Activated naive CD4-positive, alpha-beta T cell treated with anti-CD3 and anti-CD28 coated beads, Interleukin-2, amount 10 ng/mL, durations not matched to agents 7 days and 5 days (primary cell): ENCODE measurements at regions not wholly inside any gene's neighbourhood (a gene's known extent, or its start where the extent isn't known, plus 50 kb on each side); places are given as distances from the start of the nearest gene placed in this dataset.

ENCODE experiments used
- CTCF ChIA-PET: fragments of 350-600 bp; sonication (Branson Sonifier 250); formaldehyde crosslinking; loops from one replicate; lab custom pipeline; 2021; ENCODE audit warnings: antibody characterized with exemption; lab: Charles Lee
- DNase-seq: peaks from one replicate; pipeline ENCODE4 v3.0.0-alpha.2; 2020
- H3K27ac Mint-ChIP-seq: one replicate; pipeline ENCODE4 v1.8.0; 2021; ENCODE audit warnings: mild to moderate bottlenecking, moderate library complexity, mixed read lengths
- H3K27me3 Mint-ChIP-seq: one replicate; pipeline ENCODE4 v1.8.0; 2021; ENCODE audit warnings: mild to moderate bottlenecking, mixed read lengths
- H3K36me3 Mint-ChIP-seq: one replicate; pipeline ENCODE4 v1.8.0; 2021; ENCODE audit warnings: mixed read lengths
- H3K4me1 Mint-ChIP-seq: one replicate; pipeline ENCODE4 v1.8.0; 2021; ENCODE audit warnings: mixed read lengths
- H3K4me3 Mint-ChIP-seq: one replicate; pipeline ENCODE4 v1.8.0; 2021; ENCODE audit warnings: mild to moderate bottlenecking, moderate library complexity, mixed read lengths
- H3K9me3 Mint-ChIP-seq: one replicate; pipeline ENCODE4 v1.8.0; 2021; ENCODE audit warnings: mixed read lengths

DNA sequence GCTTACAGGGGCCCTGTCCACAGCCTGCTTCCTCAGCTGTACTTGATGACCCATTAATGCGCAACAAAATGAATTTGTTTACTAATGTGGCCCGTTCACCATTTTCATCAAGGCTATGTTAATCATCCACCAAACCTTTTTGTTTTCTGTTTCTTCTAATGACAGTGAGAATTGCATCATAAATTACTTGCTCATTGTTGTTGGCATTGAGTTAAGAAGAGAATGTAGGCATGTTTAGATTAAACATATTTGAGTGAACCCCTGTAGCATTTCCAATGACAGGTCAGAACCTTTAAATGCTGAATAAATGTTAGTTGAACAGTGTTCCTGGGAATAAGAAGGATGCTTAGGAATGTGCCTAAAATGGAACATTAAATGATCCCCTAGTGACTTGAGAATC, 183.4 kb downstream of the SPRY1 start:
- no peaks in the 10 kb centered on the region for H3K4me1 Mint-ChIP-seq
- DNase-seq: no peak
- H3K4me3 Mint-ChIP-seq: no peak overlapping the region
- H3K9me3 Mint-ChIP-seq: peaks cover 19% of the 10 kb centered on the region
- H3K36me3 Mint-ChIP-seq: peaks cover 2% of the 10 kb centered on the region
- H3K27me3 Mint-ChIP-seq: peaks cover 3% of the 10 kb centered on the region
- CTCF ChIA-PET: no interaction called here
- no peak overlapping the region for H3K27ac Mint-ChIP-seq

DNA sequence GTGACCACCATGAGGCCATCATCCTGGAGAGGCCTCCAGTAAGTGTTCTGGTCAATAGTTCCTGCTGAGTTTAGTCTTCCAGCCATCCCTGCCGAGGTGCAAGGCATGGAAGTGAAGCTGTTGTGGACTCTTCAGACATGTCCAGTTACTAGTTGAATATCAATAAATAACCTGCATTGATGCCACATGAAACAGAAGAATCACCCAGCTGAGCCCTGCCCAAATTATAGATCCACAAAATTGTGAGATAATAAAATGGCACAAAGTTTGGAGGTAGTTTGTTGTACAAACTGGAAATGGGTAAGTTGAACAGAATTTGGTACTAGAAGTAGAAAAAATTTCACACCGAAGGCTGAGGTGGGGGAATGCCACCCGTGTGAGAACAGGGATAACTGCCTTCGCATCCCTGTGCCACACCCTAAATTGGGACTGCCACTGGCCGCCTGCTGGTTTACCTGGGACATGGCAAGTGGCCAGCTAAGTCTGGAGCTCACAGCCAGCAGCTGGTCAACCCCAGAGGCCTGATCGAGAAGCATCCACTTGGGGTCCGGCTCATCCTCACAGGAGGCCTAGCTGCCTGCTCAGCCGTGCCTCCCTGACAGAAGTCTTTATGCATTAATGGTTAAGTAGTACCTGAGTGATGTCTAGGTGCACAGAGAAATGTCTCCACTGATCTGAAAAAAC, 184.5 kb downstream of the SPRY1 start:
- CTCF ChIA-PET: interaction anchor here (0.6 kb wide), 1 partner anchor 85 kb away, joined by 3 read pairs; no protein-coding TSS in a partner anchor
- peaks cover 19% of the 10 kb centered on the region for H3K9me3 Mint-ChIP-seq
- H3K27ac Mint-ChIP-seq: no peak overlapping the region
- peaks cover 2% of the 10 kb centered on the region for H3K36me3 Mint-ChIP-seq
- no peaks in the 10 kb centered on the region for H3K4me1 Mint-ChIP-seq
- no peak for DNase-seq
- peaks cover 3% of the 10 kb centered on the region for H3K27me3 Mint-ChIP-seq
- no peak overlapping the region for H3K4me3 Mint-ChIP-seq

DNA sequence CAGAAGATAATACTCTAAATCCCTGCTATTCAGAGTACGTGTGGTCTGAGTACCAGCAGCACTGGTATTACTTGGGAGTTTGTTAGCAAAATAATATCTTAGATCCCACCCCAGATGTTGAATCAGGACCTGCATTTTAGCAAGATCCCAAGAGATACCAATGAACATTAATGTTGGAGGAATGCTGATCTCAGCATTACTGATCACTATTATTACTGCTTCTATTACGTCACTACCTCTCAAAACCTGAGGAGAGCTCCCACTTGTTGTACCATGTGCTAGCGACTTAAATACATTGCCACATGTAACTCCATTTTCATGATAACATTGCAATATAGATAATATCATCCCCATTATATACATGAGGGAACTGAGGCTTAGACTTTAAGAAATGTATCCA, 185.2 kb downstream of the SPRY1 start:
- CTCF ChIA-PET: no interaction called here
- peaks cover 3% of the 10 kb centered on the region for H3K27me3 Mint-ChIP-seq

DNA sequence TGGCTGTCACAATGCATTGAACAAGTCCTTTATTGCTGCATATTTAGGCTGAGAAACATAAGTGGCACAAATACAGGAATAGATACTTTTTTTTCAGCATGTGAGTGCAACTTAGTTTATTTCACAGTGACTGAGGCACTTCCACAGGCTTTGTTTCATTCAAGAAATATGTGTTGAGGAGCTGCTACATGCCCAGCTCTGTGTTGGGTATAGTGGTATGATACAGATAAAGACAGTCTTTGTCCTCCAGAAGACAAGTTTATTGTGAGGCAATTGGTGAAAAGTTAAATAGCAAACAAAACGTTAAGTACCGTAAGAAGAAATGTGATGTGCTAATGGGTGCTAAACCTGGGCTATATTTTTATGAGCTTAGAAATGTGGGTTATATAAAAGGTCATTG, 186.4 kb downstream of the SPRY1 start:
- Mint-ChIP-seq H3K27ac (no peak overlapping the region), H3K9me3 (peaks cover 19% of the 10 kb centered on the region), H3K4me1 (no peaks in the 10 kb centered on the region), H3K4me3 (no peak overlapping the region), H3K27me3 (peaks cover 3% of the 10 kb centered on the region), H3K36me3 (peaks cover 2% of the 10 kb centered on the region)
- DNase-seq: no peak
- CTCF ChIA-PET: no interaction called here

More for the DNA sequence above, 185.2 kb downstream of the SPRY1 start:
- Mint-ChIP-seq H3K4me3 (no peak overlapping the region), H3K9me3 (peaks cover 19% of the 10 kb centered on the region), H3K4me1 (no peaks in the 10 kb centered on the region), H3K36me3 (peaks cover 2% of the 10 kb centered on the region), H3K27ac (no peak overlapping the region)
- no peak for DNase-seq

DNA sequence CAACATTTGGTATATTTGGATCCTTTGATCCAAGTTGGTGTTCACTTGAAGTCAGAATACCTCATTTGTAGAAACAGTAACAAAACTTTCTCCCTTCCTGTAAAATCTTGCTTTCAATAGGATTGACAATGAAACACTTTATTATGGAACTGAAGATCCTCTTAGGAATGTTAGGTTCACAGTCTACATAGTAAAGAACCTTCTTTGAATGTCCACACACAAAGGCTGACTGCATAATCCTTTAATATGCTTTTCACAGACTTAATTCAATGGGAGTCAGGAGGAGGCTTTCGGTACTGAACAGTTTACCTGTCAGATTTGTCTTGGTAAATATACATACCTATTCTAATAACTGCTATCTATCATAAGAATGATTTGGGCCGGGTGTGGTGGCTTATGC, 188.5 kb downstream of the SPRY1 start:
- H3K4me3 Mint-ChIP-seq: no peak overlapping the region
- H3K9me3 Mint-ChIP-seq: peaks cover 14% of the 10 kb centered on the region
- peaks cover 2% of the 10 kb centered on the region for H3K36me3 Mint-ChIP-seq
- H3K27me3 Mint-ChIP-seq: no peaks in the 10 kb centered on the region
- CTCF ChIA-PET: no interaction called here
- H3K4me1 Mint-ChIP-seq: no peaks in the 10 kb centered on the region
- DNase-seq: no peak
- H3K27ac Mint-ChIP-seq: no peak overlapping the region

DNA sequence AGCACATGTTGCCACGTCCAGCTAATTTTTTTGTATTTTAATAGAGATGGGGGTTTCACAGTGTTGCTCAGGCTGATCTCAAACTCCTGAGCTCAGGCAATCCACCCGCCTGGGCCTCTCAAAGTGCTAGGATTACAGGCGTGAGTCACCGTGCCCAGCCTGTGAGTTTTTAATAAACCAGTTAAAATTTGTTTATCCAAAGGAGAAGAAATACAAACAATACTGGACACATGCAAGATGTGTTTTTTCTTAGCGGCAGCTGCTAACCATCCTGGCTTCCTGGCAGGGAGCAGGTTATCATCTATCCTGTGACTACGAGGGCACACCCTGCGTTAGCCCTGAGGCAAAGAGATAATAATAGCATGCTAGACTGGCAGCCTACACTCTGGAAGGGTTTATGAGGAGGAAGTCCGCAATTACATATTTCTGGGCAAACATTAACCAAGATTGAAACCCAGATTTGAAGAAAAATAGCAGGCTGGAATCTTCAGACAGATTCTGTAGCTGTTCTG, 191.4 kb downstream of the SPRY1 start:
- DNase-seq: no peak
- H3K4me3 Mint-ChIP-seq: no peak overlapping the region
- no peaks in the 10 kb centered on the region for H3K9me3 Mint-ChIP-seq
- H3K27me3 Mint-ChIP-seq: peaks cover 4% of the 10 kb centered on the region
- no peak overlapping the region for H3K27ac Mint-ChIP-seq
- CTCF ChIA-PET: interaction anchor here (2.1 kb wide), 1 partner anchor 24 kb away, joined by 9 read pairs; no protein-coding TSS in a partner anchor
- H3K4me1 Mint-ChIP-seq: no peaks in the 10 kb centered on the region
- no peaks in the 10 kb centered on the region for H3K36me3 Mint-ChIP-seq

DNA sequence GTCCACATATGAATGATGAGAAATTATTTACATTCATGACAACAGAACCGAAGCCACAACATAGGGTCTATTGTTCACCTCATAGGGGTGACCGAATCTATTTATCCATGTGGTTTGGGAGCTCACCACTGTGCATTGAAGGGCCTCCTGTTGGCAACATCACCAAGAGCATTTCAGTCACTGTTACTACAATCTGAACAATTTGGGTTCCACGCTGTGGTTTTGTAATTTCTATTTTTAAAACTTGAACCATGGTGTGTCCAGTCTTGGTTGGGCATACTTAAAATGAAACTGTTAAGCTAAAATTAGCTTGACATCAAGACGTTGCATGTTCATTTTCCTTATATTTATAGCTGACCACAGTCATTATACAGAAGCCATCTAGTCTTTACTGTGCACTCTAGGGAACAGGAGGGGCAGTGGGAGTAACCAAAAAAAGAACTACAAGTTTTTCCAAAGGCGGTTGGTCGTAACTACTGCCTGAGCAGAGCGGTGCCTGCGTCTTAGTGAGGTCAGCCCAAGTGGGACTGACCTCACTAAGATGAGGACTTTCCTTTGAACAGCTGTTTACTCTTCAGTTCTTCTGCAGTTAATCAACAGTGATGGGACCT, 192.1 kb downstream of the SPRY1 start:
- CTCF ChIA-PET: interaction anchor here (2.1 kb wide), 1 partner anchor 24 kb away, joined by 9 read pairs; no protein-coding TSS in a partner anchor
- Mint-ChIP-seq H3K4me3 (no peak overlapping the region), H3K27me3 (peaks cover 4% of the 10 kb centered on the region), H3K36me3 (no peaks in the 10 kb centered on the region), H3K4me1 (peaks cover 3% of the 10 kb centered on the region), H3K9me3 (no peaks in the 10 kb centered on the region), H3K27ac (no peak overlapping the region)
- no peak for DNase-seq

DNA sequence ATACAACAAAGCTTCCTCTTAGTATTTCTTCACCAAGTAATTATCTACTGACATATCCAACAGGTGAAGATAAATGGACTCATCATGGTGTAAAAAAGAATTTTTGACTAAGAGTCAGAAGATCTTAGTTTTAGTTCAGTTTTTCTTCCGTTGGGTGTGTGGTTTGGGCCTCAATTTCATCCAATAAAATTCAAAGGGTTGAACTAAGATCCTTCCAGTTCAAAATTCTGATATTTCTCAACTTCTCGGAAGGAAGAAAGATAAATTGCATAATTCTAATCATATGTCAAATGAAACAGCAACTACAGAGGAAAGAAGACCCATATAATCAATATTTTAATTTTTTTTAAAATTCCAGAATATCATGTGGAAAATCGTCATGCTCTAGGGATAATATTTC, 192.7 kb downstream of the SPRY1 start:
- H3K4me1 Mint-ChIP-seq: peaks cover 5% of the 10 kb centered on the region
- H3K36me3 Mint-ChIP-seq: no peaks in the 10 kb centered on the region

DNA sequence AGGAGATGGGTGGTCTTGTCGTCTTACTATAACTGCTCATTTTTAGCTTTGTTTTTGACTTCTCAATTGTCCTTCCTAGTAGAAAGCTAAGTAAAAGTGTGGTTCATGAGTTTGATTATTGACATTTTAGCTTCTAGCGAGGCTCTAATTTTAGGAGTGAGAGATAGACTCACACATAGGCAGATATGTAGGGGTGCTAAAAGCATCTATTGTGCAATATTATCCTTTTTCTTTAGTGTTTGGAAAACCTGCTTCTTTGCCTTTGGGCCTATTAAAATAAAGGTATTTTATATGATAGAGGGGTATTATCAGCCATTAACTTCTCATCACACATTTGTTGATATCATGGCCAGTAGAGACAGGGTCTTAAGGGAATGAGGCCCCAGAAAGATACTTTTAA, 195.3 kb downstream of the SPRY1 start:
- CTCF ChIA-PET: no interaction called here
- Mint-ChIP-seq H3K4me1 (peaks cover 5% of the 10 kb centered on the region), H3K27ac (no peak overlapping the region), H3K27me3 (peaks cover 4% of the 10 kb centered on the region), H3K36me3 (no peaks in the 10 kb centered on the region), H3K9me3 (no peaks in the 10 kb centered on the region), H3K4me3 (no peak overlapping the region)
- no peak for DNase-seq

More for the DNA sequence above, 192.7 kb downstream of the SPRY1 start:
- Mint-ChIP-seq H3K4me3 (no peak overlapping the region), H3K27ac (no peak overlapping the region), H3K27me3 (peaks cover 4% of the 10 kb centered on the region), H3K9me3 (no peaks in the 10 kb centered on the region)
- DNase-seq: no peak
- CTCF ChIA-PET: no interaction called here

DNA sequence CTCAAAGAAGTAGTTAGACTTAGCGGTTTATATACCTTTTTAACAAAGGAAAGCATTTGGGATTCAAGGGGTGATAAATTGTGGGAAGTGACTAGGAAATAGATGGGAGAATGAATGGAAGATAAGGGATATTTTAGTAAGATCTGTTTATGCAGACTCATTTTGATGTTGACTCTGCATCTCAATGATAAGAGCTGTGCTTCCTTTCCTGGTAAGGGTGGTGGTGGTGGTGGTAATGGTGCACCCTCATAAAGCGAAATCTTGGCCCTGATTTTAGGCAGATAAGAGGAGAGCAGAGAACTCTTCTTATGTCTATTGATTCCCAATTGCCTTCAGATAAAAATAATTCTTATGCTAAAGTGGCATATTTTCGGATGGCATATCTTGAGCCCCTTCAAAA, 197.1 kb downstream of the SPRY1 start:
- CTCF ChIA-PET: no interaction called here
- Mint-ChIP-seq H3K27ac (no peak overlapping the region), H3K4me3 (no peak overlapping the region), H3K27me3 (peaks cover 4% of the 10 kb centered on the region), H3K4me1 (peaks cover 5% of the 10 kb centered on the region), H3K36me3 (no peaks in the 10 kb centered on the region), H3K9me3 (no peaks in the 10 kb centered on the region)
- no peak for DNase-seq

DNA sequence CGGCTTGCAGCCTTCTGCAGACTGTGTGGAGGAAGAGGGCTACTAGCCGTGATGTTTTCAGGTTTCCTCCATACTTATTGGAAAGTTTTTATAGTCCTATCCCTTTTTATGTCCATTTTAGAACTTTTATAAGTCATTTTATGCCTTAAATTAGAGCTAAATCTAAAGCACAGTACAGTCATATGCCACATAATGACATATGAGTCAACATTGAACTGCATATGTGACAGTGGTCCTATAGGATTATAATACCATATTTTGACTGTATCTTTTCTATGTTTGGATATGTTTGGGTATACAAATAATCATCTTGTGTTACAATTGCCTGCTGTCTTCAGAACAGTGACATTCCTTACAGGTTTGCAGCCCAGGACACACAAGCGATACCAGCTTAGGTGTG, 200.2 kb downstream of the SPRY1 start:
- H3K36me3 Mint-ChIP-seq: peaks cover 2% of the 10 kb centered on the region
- peaks cover 33% of the 10 kb centered on the region for H3K4me1 Mint-ChIP-seq
- DNase-seq: no peak
- no peak overlapping the region for H3K27ac Mint-ChIP-seq
- H3K27me3 Mint-ChIP-seq: peaks cover 4% of the 10 kb centered on the region
- CTCF ChIA-PET: no interaction called here
- H3K4me3 Mint-ChIP-seq: no peak overlapping the region
- H3K9me3 Mint-ChIP-seq: peaks cover 2% of the 10 kb centered on the region

DNA sequence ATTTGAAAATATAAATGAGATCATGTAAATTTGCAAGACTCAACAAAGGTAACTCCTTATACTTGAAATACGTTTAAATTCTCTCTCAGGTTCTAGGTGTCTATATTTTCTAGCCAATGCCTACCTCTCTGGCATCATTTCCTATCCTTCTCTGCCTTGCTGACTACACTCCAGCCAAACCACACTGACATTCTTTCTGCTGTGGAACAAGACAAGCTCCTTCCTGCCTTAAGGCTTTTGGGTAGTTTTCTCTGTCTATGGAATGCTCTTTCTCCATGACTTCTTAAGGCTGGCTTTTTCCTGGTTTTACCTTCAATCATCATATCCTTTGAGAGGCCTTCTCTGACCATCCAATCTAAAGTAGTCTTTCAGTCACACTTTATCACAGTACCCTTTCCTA, 201.0 kb downstream of the SPRY1 start:
- CTCF ChIA-PET: no interaction called here
- Mint-ChIP-seq H3K27ac (no peak overlapping the region), H3K4me3 (no peak overlapping the region), H3K9me3 (peaks cover 2% of the 10 kb centered on the region), H3K36me3 (peaks cover 3% of the 10 kb centered on the region), H3K27me3 (peaks cover 4% of the 10 kb centered on the region), H3K4me1 (peaks cover 39% of the 10 kb centered on the region)
- no peak for DNase-seq

DNA sequence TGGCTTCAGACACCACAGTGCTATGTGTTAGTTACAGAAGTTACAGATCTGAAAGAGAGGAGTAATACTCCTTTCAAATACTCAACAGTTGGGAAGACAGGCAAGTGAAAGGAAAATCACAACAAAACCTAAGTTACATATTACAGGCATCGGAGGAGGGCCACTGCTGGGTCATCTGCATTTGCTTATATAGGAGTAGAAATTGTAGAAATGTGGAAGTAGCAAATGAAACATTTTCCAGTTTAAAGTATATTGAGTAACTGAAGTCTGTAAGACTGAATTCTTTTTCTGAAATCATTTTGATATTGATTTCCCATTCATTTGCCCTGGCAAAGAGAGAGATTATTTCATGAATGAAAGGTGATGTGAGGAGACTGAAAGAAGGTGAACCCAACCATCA, 201.7 kb downstream of the SPRY1 start:
- Mint-ChIP-seq H3K36me3 (peaks cover 3% of the 10 kb centered on the region), H3K4me1 (peaks cover 39% of the 10 kb centered on the region), H3K4me3 (no peak overlapping the region), H3K9me3 (peaks cover 2% of the 10 kb centered on the region), H3K27me3 (no peaks in the 10 kb centered on the region), H3K27ac (no peak overlapping the region)
- DNase-seq: no peak
- CTCF ChIA-PET: no interaction called here

DNA sequence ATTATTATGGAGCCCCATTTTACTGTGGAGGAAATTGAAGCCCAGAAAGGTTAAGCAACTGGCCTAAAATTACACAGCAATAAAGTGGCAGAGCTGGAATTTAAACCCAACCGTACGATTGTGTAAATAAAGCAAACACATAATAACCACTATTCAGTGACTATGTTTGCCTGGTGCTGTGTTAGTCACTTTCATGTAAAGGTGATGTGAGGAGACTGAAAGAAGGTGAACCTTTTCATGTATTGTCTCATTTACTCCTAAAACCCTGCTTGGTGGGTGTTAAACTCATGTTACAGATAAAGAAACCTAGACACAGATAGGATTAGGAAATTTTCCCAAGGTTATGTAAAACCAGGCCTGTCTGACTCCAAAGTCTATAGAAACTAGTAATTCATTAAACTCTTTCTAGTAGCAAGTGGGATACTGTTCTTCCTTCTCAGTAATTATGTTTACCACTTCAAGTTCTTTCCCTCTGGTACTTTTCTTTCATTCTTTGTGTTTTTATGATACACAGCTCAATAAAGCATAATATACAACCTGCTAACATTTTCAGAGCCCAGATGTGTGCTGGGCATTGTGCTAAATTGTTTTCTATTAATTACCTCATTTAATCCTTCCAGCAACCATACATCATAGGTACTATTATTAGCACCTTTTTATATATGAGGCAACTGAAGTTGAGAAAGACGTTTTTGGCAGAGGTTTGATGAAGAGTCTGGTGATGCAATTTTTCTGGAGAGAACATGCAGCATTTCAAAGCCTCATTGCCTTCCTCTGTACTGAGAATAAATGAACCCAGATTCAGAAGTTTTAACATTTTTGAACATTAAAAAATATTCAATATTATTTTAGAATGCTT, 202.7 kb downstream of the SPRY1 start:
- peaks cover 3% of the 10 kb centered on the region for H3K36me3 Mint-ChIP-seq
- H3K4me3 Mint-ChIP-seq: no peak overlapping the region
- peak overlapping the region; percentile 26 for H3K27ac Mint-ChIP-seq
- DNase-seq: no peak
- H3K27me3 Mint-ChIP-seq: no peaks in the 10 kb centered on the region
- peaks cover 3% of the 10 kb centered on the region for H3K9me3 Mint-ChIP-seq
- CTCF ChIA-PET: interaction anchor here (0.5 to 1.2 kb wide), 3 partner anchors 18 to 1182 kb away, joined by 3 to 5 read pairs (median 3); no protein-coding TSS in a partner anchor
- H3K4me1 Mint-ChIP-seq: peaks cover 34% of the 10 kb centered on the region
